Rectal smooth muscle tissue (tissue), 1 donor: ENCODE measurements at regions not wholly inside any gene's neighbourhood (a gene's known extent, or its start where the extent isn't known, plus 50 kb on each side); places are given as distances from the start of the nearest gene placed in this dataset.
"Not testable (repeated sequence)": the region's sequence is repeated elsewhere in the genome, so short reads cannot be mapped to it uniquely, and the experiment has no call there.

ENCODE experiments used
- H3K27ac ChIP-seq: one replicate; pipeline ENCODE4 v1.7.0; 2013; ENCODE audit warnings: low read depth, low read length, inconsistent platforms
- H3K27me3 ChIP-seq: one replicate; pipeline ENCODE4 v1.7.0; 2013; ENCODE audit warnings: low read length; ENCODE audit not compliant: control insufficient read depth, insufficient read depth
- H3K36me3 ChIP-seq: one replicate; pipeline ENCODE4 v1.7.0; 2013; ENCODE audit warnings: low read length; ENCODE audit not compliant: control insufficient read depth, insufficient read depth
- H3K4me1 ChIP-seq: one replicate; pipeline ENCODE4 v1.7.0; 2013; ENCODE audit warnings: low read length; ENCODE audit not compliant: control insufficient read depth, insufficient read depth
- H3K4me3 ChIP-seq: one replicate; pipeline ENCODE4 v1.7.0; 2013; ENCODE audit warnings: low read length
- H3K9ac ChIP-seq: one replicate; pipeline ENCODE4 v1.7.0; 2013; ENCODE audit warnings: low read length

DNA sequence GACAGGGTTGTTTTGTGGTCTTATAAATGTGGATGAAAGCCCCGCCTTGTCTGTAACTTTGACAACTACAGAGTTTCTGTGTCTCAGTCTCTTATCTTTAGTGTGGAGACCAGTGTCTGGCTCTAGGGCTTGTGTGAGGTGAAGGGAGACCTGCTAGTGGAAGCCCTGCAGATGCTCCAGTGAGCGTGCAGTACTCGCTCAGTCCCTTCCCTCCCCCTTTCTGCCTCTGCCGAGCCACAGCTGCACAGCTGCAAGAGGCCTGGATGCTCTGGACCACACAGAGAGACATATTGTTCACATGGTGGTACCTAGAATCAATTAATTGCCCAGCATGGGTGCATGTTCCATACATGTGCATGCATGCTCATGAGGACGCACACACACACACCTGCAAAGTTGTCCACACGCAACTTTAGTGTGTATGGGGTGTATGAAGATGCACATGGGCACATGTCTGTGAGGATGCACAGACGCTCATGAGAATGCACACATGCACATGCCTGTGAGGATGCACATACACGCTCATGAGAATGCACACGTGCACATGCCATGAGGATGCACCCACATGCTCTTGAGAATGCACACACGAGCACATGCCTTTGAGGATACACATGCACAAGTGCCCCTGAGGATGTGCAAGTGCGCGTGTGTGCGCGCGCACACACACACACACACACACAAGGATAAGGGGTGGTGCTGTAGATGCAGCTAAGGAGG, 282.1 kb upstream of the HS6ST1 start:
- no peak overlapping the region for H3K27ac ChIP-seq
- H3K9ac ChIP-seq: no peak overlapping the region
- no peak overlapping the region for H3K4me3 ChIP-seq
- no peaks in the 10 kb centered on the region for H3K36me3 ChIP-seq
- H3K4me1 ChIP-seq: no peaks in the 10 kb centered on the region
- H3K27me3 ChIP-seq: no peaks in the 10 kb centered on the region

DNA sequence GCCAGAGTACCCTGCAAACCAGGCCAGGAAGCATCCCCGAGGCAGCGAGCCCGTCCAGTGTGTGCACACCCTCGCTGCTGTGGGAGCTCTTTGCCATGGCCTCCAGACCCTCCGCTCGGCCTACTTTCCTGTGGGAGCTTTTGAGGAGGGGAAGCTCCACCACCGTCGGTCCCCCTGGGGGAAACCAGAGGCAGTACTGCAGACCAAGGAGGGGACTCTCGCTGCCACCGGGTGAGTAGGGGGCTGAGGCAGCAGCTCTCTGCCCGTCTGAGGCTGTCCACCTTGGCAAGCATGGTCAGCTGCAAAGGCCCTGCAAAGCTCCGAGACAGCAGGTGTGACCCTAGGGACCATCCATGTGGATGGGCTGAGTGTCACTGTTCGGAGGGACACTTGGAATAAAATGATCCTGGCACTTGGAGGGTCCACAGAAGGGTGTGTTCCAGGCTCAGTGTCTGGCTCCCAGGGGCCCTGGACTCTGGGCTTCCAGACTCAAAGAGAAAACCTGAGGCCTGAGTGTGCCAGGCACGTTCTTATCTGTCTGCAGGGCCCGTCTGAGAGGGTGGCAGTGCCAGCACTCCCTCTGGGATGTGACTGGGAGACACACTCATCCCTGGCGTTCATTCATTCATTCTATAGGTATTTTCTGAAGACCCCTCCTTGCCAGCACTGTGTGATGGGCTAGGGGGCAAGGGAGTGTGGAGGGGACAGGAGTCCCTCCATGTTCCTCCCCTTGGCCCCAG, 282.8 kb upstream of the HS6ST1 start:
- H3K9ac ChIP-seq: no peak overlapping the region
- no peaks in the 10 kb centered on the region for H3K4me1 ChIP-seq
- H3K27ac ChIP-seq: no peak overlapping the region
- no peaks in the 10 kb centered on the region for H3K36me3 ChIP-seq
- H3K27me3 ChIP-seq: no peaks in the 10 kb centered on the region
- H3K4me3 ChIP-seq: no peak overlapping the region

DNA sequence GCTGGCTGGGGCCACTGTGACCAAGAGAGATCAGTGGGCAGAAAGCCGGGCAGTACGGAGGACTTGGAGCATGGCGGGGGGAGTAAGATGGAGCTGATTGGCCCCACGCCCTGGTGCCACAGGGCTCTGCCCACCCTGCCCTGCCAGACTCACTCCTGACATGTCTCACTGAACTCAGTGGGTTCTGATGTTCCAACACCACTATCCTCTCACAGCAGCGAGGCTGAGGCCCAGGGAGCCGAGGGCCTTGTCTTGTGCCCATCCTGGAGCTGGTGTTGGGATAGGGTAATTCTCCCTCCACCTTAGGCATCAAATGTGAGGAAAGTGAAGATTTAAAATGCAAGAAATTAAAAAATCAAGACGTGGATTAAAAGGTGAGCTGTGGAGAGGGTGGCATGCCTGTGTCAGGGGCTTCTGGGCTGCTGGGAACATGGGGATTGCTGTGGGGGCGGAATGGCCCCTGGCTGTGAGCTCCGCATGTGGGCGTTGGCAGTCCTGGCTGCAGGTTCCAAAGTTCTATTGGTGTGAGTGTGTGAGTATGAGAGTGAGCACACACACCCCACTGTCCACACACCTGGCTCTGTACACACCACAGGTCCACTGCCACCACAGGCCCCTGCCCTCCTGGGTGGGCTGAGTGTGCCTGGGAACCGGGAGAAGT, 283.5 kb upstream of the HS6ST1 start:
- no peaks in the 10 kb centered on the region for H3K36me3 ChIP-seq
- H3K9ac ChIP-seq: no peak overlapping the region
- H3K4me1 ChIP-seq: no peaks in the 10 kb centered on the region
- no peaks in the 10 kb centered on the region for H3K27me3 ChIP-seq
- no peak overlapping the region for H3K4me3 ChIP-seq
- no peak overlapping the region for H3K27ac ChIP-seq

DNA sequence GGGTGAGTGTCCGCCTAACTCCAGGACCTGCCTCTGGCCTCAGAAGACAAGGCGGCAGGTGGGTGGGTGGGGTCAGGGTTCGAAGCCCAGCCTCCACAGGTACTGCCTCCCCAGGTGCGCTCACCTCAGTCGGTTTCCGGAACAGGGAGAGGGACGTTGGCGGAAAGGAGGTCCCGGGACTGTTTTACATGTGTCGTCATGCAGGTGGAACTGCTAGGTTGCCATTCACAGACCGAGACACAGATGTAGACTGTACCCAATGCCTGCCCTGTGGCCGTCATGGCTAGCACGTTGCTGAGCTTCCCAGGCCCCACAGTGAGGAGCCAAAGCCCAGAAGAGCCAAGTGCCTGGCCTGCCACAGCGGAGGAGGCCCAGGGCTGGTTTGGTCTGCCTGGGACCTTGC, 284.0 kb upstream of the HS6ST1 start:
- Histone ChIP-seq H3K4me1 (no peaks in the 10 kb centered on the region), H3K4me3 (no peak overlapping the region), H3K27me3 (no peaks in the 10 kb centered on the region), H3K36me3 (no peaks in the 10 kb centered on the region), H3K27ac (no peak overlapping the region), H3K9ac (no peak overlapping the region)

DNA sequence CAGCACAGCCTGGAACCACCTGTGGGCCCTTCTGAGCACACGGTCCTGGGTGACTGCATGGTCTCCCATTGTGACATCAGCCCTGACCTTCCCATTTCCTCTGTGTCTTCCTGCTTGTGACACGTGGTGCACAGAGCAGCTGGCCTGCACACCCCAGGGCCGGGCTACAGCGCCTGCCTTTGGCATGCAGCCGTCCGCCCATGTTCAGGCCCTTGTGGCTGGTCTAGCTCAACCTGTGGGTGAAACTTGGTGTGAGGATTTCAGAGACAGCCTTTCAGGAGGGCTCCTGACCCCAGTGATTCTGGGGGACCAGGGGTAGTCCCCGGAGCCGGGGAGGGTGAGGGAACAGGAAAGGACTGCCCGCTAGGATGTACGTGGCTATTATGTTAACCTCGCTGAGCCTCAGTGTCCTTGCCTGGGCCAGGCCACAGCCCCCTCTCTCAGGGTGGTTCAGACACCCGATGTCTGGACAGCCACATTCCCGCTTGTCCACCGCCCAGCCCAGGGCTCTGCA, 284.8 kb upstream of the HS6ST1 start:
- Histone ChIP-seq H3K4me1 (no peaks in the 10 kb centered on the region), H3K27me3 (no peaks in the 10 kb centered on the region), H3K36me3 (no peaks in the 10 kb centered on the region), H3K27ac (no peak overlapping the region), H3K4me3 (no peak overlapping the region), H3K9ac (no peak overlapping the region)

DNA sequence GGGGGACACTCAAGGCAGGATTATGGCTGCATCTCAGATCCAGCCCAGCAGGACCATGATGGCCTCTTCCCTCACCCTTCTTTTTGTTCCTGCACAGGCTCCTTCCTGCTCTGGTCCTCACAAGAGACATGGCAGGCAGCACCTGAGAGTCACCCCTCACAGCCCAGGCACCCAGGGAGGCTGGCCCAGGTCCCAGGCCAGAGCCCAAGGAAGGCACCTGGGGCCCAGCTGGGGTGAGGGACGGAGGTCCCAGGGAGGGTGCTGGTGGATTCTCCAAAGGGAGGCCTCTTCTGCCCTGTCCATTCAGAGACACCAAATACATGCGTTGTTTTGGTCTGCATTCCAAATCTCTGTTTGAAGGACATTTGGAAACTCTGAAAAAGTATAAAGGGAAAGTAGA, 285.4 kb upstream of the HS6ST1 start:
- Histone ChIP-seq H3K9ac (no peak overlapping the region), H3K4me1 (no peaks in the 10 kb centered on the region), H3K27ac (no peak overlapping the region), H3K27me3 (no peaks in the 10 kb centered on the region), H3K4me3 (no peak overlapping the region), H3K36me3 (no peaks in the 10 kb centered on the region)

DNA sequence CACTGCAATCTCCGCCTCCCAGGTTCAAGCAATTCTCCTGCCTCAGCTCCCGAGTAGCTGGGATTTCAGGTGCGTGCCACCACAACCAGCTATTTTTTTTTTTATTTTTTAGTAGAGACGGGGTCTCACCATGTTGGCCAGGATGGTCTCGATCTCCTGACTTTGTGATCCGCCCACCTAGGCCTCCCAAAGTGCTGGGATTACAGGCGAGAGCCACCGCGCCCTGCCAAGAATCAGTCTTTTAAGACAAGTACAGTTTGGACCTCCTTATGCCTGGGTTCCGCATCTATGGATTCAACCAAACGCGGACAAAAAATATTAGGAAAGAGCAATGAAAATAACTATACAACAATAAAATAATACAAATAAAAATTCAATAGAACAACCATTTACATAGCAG, 285.9 kb upstream of the HS6ST1 start:
- H3K4me3 ChIP-seq, H3K27me3 ChIP-seq, H3K4me1 ChIP-seq, H3K9ac ChIP-seq, H3K27ac ChIP-seq, H3K36me3 ChIP-seq: not testable (repeated sequence)

DNA sequence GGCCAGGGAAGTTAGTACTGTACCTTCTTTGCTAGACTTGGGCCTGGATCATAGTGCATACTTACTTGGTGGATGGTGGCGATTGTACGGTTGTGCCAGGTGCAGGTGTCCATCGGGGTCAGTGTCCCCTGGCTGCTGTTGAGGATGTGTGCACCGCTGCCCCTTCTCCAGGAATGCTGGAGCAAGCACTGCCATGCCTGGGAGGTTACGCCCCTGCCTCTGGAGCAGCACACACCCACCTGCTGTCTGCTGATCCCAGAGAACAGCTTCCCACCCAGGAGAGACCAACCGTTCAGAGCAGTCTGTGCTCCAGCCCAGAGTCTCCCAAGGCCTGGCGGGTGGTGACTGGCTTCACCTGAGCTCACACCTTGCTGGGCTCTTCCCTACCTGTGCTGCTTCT, 286.8 kb upstream of the HS6ST1 start:
- no peaks in the 10 kb centered on the region for H3K4me1 ChIP-seq

DNA sequence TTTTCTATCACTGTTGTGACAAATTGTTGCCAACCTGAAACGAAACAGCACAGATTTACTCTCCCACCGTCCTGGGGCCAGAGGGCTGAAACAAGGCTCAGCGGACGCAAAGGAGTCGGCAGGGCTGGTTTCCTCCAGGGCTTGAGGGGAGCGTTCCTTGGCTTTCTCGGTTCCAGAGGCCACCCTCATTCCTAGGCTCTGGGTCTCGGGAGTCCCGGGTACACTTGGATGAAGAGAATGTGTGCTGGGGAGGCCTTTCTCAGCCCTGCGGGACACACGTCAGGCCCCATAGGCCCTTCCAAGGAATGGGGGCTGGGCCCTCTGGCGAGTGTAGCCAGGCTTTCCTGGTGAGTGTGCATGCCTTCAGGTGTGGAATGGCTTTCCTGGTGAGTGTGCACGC, 287.3 kb upstream of the HS6ST1 start:
- Histone ChIP-seq H3K4me3 (no peak overlapping the region), H3K27ac (no peak overlapping the region), H3K27me3 (no peaks in the 10 kb centered on the region), H3K9ac (no peak overlapping the region), H3K36me3 (no peaks in the 10 kb centered on the region), H3K4me1 (no peaks in the 10 kb centered on the region)

More for the DNA sequence above, 286.8 kb upstream of the HS6ST1 start:
- Histone ChIP-seq H3K4me3 (no peak overlapping the region), H3K9ac (no peak overlapping the region), H3K27ac (no peak overlapping the region), H3K36me3 (no peaks in the 10 kb centered on the region), H3K27me3 (no peaks in the 10 kb centered on the region)

DNA sequence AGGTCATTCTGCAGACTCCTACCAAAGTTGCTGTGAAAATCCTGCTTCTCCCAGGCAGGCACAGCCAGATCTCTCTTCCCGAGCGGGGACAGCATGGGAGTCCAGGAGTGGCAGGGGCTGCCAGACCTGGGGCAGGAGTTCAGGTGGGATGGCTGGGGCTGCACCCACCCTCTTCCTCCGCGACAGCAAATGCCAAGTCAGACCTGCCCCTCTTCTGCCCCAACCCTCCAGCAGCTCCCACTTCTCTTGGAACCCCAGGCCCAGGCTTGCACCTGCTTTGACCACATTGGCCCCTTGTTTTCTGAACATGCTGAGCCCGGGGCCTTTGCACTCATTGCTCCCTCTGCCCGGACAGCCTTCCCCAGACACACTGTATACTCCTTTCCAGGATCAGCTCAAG, 288.2 kb upstream of the HS6ST1 start:
- Histone ChIP-seq H3K4me1 (no peaks in the 10 kb centered on the region), H3K27ac (no peak overlapping the region), H3K27me3 (no peaks in the 10 kb centered on the region), H3K9ac (no peak overlapping the region), H3K36me3 (no peaks in the 10 kb centered on the region), H3K4me3 (no peak overlapping the region)

DNA sequence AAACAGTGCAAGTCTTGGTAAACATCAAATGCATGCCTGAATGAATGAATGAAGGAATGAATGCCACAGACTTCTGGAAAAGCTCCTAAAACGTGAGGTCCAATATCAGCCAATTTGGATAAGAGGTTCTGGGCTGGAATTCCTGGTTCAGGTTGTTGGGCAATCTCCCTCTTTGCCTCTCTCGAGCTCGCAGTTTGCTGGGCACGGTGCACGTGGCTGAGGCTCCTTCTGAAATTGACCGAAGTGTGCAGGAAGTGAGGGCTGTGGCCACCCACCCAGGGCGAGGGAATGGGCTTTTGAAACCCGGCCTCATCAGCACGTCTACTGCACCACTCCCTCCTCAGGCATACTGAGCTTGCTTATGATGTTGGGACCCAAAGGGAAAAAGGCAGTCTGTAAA, 288.8 kb upstream of the HS6ST1 start:
- Histone ChIP-seq H3K27me3 (no peaks in the 10 kb centered on the region), H3K4me1 (no peaks in the 10 kb centered on the region), H3K4me3 (no peak overlapping the region), H3K27ac (no peak overlapping the region), H3K36me3 (no peaks in the 10 kb centered on the region), H3K9ac (no peak overlapping the region)

DNA sequence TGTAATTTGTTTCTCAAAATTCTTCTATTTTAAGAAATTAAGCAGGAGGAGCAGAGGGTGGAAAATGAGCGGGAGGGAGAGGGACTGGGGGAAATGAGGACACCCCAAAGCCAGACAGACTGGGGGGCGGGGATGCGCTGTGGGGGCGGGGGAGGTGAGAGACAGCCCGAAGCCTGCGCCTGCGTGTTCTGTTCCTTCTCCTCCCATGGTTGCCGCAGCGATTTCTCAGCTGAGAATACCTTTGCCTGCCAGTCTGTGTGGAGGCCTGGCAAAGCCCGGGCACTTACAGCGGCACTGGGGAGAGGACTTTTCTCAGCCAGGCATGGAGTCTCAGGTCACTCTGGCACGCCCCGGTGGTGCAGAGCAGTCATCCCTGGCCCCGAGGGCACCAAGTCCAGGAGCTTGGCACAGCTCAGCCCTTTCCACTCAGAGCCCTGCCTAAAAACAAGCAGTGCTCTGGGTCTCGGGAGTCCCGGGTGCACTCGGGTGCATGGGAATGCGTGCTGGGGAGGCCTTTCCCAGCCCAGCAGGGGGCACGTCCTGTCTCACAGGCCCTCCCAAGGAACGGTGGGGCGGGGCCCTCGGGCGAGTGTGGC, 289.3 kb upstream of the HS6ST1 start:
- Histone ChIP-seq H3K36me3 (no peaks in the 10 kb centered on the region), H3K27me3 (no peaks in the 10 kb centered on the region), H3K4me3 (peak overlapping the region; percentile 55), H3K9ac (no peak overlapping the region), H3K27ac (peak overlapping the region; percentile 45), H3K4me1 (no peaks in the 10 kb centered on the region)
